C4-2B (cell line): ENCODE measurements at regions not wholly inside any gene's neighbourhood (a gene's known extent, or its start where the extent isn't known, plus 50 kb on each side); places are given as distances from the start of the nearest gene placed in this dataset.

Experiments used
- CTCF ChIP-seq: fragments of 450-650 bp; conservative IDR thresholded peaks from 2 replicates; pipeline ENCODE4 v1.5.1; 2017; ENCODE audit warnings: mild to moderate bottlenecking
- ZFX ChIP-seq: fragments of 450-650 bp; IDR thresholded peaks from 2 replicates; pipeline ENCODE4 v1.6.1; 2017

DNA sequence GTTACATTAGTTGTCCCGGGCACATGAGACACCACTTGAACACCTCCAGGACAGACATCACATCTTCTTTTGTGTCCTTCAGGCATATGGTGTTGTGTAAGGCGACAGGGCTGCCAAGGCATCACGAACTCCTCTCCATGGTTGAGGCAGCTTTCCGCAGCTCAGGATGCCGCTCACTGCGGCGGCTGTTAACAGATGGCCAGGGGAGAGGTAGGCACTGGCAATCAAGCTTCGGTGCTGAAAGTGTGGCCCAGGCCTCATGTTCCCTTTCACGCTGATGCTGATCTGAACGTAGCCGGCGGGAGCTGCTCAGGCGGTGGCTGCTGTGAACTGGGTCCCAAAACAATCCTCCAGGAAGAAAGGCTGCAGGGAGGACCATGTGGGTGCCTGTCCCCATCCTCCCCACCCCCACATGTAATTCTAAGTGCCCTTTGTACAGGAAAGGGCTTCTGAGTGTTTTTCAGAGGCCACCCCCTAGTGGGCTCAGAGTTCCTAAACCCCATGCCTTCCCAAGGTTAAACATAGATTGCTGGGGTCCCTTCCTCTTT lies 287.1 kb upstream of the AJAP1 start:
- TF ChIP-seq CTCF, result no peak
- no peak for TF ChIP-seq ZFX
